MM.1S (cell line): ENCODE measurements at regions not wholly inside any gene's neighbourhood (a gene's known extent, or its start where the extent isn't known, plus 50 kb on each side); places are given as distances from the start of the nearest gene placed in this dataset.

Experiments used
- EZH2 ChIP-seq: fragments of 300-600 bp; sonication (generic); optimal IDR thresholded peaks from 2 replicates; pipeline ENCODE3; 2017; ENCODE audit warnings: low read depth, mild to moderate bottlenecking, antibody characterized with exemption, low read length, mixed read lengths
- TF ChIP-seq, protein P1 (sequence below): fragments of 300-600 bp; sonication (generic); IDR thresholded peaks from 2 replicates; pipeline ENCODE4 v1.5.1; 2016; ENCODE audit warnings: antibody characterized with exemption, low read length, mixed read lengths

DNA sequence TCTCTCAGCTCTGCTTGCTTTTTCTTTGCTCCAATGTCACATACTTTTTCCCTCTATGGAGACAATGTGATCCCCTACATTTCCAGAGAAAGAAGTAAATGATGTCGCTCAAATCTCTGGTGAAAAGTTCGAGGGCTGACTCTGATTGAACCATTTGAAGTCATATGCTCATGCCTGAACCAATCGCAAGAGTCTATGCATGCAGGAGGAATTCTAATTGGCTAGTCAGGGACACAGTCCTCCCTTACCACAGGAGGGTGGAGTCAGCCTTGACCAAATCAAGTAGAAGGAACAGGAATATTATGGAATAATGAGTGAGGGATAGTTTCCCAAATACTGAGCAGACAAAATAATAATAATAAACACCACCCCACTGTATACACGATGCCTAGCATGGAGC, 96.8 kb downstream of the PRLHR start:
- TF ChIP-seq, protein P1, sequence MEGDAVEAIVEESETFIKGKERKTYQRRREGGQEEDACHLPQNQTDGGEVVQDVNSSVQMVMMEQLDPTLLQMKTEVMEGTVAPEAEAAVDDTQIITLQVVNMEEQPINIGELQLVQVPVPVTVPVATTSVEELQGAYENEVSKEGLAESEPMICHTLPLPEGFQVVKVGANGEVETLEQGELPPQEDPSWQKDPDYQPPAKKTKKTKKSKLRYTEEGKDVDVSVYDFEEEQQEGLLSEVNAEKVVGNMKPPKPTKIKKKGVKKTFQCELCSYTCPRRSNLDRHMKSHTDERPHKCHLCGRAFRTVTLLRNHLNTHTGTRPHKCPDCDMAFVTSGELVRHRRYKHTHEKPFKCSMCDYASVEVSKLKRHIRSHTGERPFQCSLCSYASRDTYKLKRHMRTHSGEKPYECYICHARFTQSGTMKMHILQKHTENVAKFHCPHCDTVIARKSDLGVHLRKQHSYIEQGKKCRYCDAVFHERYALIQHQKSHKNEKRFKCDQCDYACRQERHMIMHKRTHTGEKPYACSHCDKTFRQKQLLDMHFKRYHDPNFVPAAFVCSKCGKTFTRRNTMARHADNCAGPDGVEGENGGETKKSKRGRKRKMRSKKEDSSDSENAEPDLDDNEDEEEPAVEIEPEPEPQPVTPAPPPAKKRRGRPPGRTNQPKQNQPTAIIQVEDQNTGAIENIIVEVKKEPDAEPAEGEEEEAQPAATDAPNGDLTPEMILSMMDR, result no peak
- TF ChIP-seq EZH2, result no peak
